Ishikawa (cell line): ENCODE measurements at regions not wholly inside any gene's neighbourhood (a gene's known extent, or its start where the extent isn't known, plus 50 kb on each side); places are given as distances from the start of the nearest gene placed in this dataset.

Experiments
- CEBPB ChIP-seq: IDR thresholded peaks from 2 replicates; pipeline ENCODE4 v1.6.1; 2012
- CREB1 ChIP-seq: IDR thresholded peaks from 2 replicates; pipeline ENCODE4 v1.6.1; 2012; ENCODE audit warnings: low read depth
- FOXM1 ChIP-seq: IDR thresholded peaks from 2 replicates; pipeline ENCODE4 v1.6.1; 2012; ENCODE audit warnings: low read depth, borderline replicate concordance
- RAD21 ChIP-seq: IDR thresholded peaks from 2 replicates; pipeline ENCODE4 v1.6.1; 2012; ENCODE audit warnings: low read depth
- TAF1 ChIP-seq: IDR thresholded peaks from 2 replicates; pipeline ENCODE4 v1.6.1; 2012; ENCODE audit warnings: low read depth, mild to moderate bottlenecking
- YY1 ChIP-seq: IDR thresholded peaks from 2 replicates; pipeline ENCODE4 v1.6.1; 2012; ENCODE audit warnings: low read depth
- ZBTB7A ChIP-seq: IDR thresholded peaks from 2 replicates; pipeline ENCODE4 v1.6.1; 2012; ENCODE audit warnings: low read depth
- TF ChIP-seq, protein P1 (sequence below): IDR thresholded peaks from 2 replicates; pipeline ENCODE4 v1.6.1; 2012; ENCODE audit warnings: low read depth, mild to moderate bottlenecking

GRCh38 chr4:184958923-184959210, 59.4 kb upstream of the HELT start:
- TF ChIP-seq ZBTB7A (no peak), YY1 (no peak), CEBPB (no peak), FOXM1 (no peak), TAF1 (no peak), RAD21 (no peak), CREB1 (no peak)
- TF ChIP-seq, protein P1, sequence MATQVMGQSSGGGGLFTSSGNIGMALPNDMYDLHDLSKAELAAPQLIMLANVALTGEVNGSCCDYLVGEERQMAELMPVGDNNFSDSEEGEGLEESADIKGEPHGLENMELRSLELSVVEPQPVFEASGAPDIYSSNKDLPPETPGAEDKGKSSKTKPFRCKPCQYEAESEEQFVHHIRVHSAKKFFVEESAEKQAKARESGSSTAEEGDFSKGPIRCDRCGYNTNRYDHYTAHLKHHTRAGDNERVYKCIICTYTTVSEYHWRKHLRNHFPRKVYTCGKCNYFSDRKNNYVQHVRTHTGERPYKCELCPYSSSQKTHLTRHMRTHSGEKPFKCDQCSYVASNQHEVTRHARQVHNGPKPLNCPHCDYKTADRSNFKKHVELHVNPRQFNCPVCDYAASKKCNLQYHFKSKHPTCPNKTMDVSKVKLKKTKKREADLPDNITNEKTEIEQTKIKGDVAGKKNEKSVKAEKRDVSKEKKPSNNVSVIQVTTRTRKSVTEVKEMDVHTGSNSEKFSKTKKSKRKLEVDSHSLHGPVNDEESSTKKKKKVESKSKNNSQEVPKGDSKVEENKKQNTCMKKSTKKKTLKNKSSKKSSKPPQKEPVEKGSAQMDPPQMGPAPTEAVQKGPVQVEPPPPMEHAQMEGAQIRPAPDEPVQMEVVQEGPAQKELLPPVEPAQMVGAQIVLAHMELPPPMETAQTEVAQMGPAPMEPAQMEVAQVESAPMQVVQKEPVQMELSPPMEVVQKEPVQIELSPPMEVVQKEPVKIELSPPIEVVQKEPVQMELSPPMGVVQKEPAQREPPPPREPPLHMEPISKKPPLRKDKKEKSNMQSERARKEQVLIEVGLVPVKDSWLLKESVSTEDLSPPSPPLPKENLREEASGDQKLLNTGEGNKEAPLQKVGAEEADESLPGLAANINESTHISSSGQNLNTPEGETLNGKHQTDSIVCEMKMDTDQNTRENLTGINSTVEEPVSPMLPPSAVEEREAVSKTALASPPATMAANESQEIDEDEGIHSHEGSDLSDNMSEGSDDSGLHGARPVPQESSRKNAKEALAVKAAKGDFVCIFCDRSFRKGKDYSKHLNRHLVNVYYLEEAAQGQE = no peak
